PC-3 (cell line): ENCODE measurements at regions not wholly inside any gene's neighbourhood (a gene's known extent, or its start where the extent isn't known, plus 50 kb on each side); places are given as distances from the start of the nearest gene placed in this dataset.

Experiments used
- CTCF ChIP-seq: fragments of 300-600 bp; sonication (generic); conservative IDR thresholded peaks from 2 replicates; pipeline ENCODE4 v1.5.1; 2017; ENCODE audit warnings: antibody characterized with exemption, low read depth, mild to moderate bottlenecking, low read length
- EZH2 ChIP-seq: fragments of 300-600 bp; sonication (generic); IDR thresholded peaks from one replicate; pipeline ENCODE4 v1.6.1; 2017; ENCODE audit warnings: antibody characterized with exemption, mild to moderate bottlenecking, low read length; ENCODE audit not compliant: unreplicated experiment
- EZH2phosphoT487 ChIP-seq: fragments of 300-600 bp; sonication (generic); IDR thresholded peaks from 2 replicates; pipeline ENCODE4 v1.6.1; 2018; ENCODE audit warnings: mild to moderate bottlenecking, antibody characterized with exemption, low read length, borderline replicate concordance

- TF ChIP-seq CTCF (no peak), EZH2phosphoT487 (no peak), EZH2 (no peak)
Measured at GRCh38 chr3:124607163-124607562, 123.1 kb upstream of the UMPS start.
